SU-DHL-6 (cell line): ENCODE measurements at regions not wholly inside any gene's neighbourhood (a gene's known extent, or its start where the extent isn't known, plus 50 kb on each side); places are given as distances from the start of the nearest gene placed in this dataset.

Experiments used
- H2AFZ ChIP-seq: fragments of 200-600 bp; sonication (generic); 2 replicates; pipeline ENCODE4 v1.6.1; 2014; ENCODE audit warnings: low read depth, mild to moderate bottlenecking, moderate library complexity, mixed read lengths, antibody characterized with exemption, low read length; ENCODE audit not compliant: severe bottlenecking
- H3F3A ChIP-seq: fragments of 200-600 bp; shearing (Covaris generic); 2 replicates; pipeline ENCODE4 v1.6.0; 2016; ENCODE audit warnings: antibody characterized with exemption, mild to moderate bottlenecking; ENCODE audit not compliant: insufficient read depth
- H3K27ac ChIP-seq: fragments of 200-600 bp; sonication (generic); 2 replicates; pipeline ENCODE4 v1.5.1; 2016; ENCODE audit warnings: low read depth, mild to moderate bottlenecking, low read length, moderate library complexity, mixed read lengths
- H3K27me3 ChIP-seq: fragments of 200-600 bp; sonication (generic), shearing (Covaris generic); 2 replicates; pipeline ENCODE4 v1.6.0; 2014; ENCODE audit warnings: mild to moderate bottlenecking, low read length
- H3K36me3 ChIP-seq: fragments of 200-600 bp; sonication (generic); 2 replicates; pipeline ENCODE4 v1.6.1; 2014; ENCODE audit warnings: mild to moderate bottlenecking, low read length, mixed read lengths
- H3K4me2 ChIP-seq: fragments of 300-600, 200-600 bp; shearing (Covaris generic), sonication (generic); 2 replicates; pipeline ENCODE4 v1.6.0; 2014; ENCODE audit warnings: low read length, low read depth, mild to moderate bottlenecking; ENCODE audit not compliant: poor library complexity, severe bottlenecking
- H3K4me3 ChIP-seq: fragments of 200-600 bp; sonication (generic); 2 replicates; pipeline ENCODE4 v1.5.1; 2014; ENCODE audit warnings: antibody characterized with exemption, low read length, mild to moderate bottlenecking, mixed read lengths; ENCODE audit not compliant: insufficient read depth, poor library complexity, severe bottlenecking
- H3K79me2 ChIP-seq: fragments of 200-600 bp; sonication (generic); 2 replicates; pipeline ENCODE4 v1.6.1; 2014; ENCODE audit warnings: mild to moderate bottlenecking, low read length, moderate library complexity; ENCODE audit not compliant: insufficient read depth
- H3K9ac ChIP-seq: fragments of 200-600 bp; sonication (generic); 2 replicates; pipeline ENCODE4 v1.7.0; 2014; ENCODE audit warnings: mild to moderate bottlenecking, low read length
- H3K9me2 ChIP-seq: fragments of 200-600 bp; sonication (generic); replicated peaks from 2 replicates; pipeline ENCODE4 v1.6.1; 2014; ENCODE audit warnings: low read length; ENCODE audit not compliant: insufficient read depth
- H3K9me3 ChIP-seq: fragments of 200-600 bp; sonication (generic); 2 replicates; pipeline ENCODE4 v1.6.1; 2014; ENCODE audit warnings: low read length, mixed read lengths; ENCODE audit not compliant: insufficient read depth
- H4K20me1 ChIP-seq: fragments of 200-600 bp; sonication (generic); 2 replicates; pipeline ENCODE4 v1.6.1; 2014; ENCODE audit warnings: low read depth, mild to moderate bottlenecking, antibody characterized with exemption, low read length, moderate library complexity, mixed read lengths
- EZH2phosphoT487 ChIP-seq: fragments of 200-600 bp; sonication (generic), shearing (Covaris generic); conservative IDR thresholded peaks from 2 replicates; pipeline ENCODE4 v1.6.1; 2018; ENCODE audit warnings: mild to moderate bottlenecking, antibody characterized with exemption, low read length, moderate library complexity, mixed read lengths
- TF ChIP-seq, protein P1 (sequence below): fragments of 200-600 bp; sonication (generic); IDR thresholded peaks from one replicate; pipeline ENCODE4 v1.5.1; 2017; ENCODE audit warnings: antibody characterized with exemption, mild to moderate bottlenecking, low read length, moderate library complexity; ENCODE audit not compliant: insufficient read depth, poor library complexity, severe bottlenecking

- Histone ChIP-seq H2AFZ (no peak overlapping the region), H4K20me1 (no peaks in the 10 kb centered on the region), H3K27me3 (no peaks in the 10 kb centered on the region), H3K79me2 (no peaks in the 10 kb centered on the region), H3F3A (no peaks in the 10 kb centered on the region), H3K9me3 (no peaks in the 10 kb centered on the region), H3K9ac (no peak overlapping the region), H3K27ac (no peak overlapping the region), H3K4me3 (no peak overlapping the region), H3K4me2 (no peak overlapping the region), H3K9me2 (no peaks in the 10 kb centered on the region), H3K36me3 (no peaks in the 10 kb centered on the region)
- TF ChIP-seq, protein P1, sequence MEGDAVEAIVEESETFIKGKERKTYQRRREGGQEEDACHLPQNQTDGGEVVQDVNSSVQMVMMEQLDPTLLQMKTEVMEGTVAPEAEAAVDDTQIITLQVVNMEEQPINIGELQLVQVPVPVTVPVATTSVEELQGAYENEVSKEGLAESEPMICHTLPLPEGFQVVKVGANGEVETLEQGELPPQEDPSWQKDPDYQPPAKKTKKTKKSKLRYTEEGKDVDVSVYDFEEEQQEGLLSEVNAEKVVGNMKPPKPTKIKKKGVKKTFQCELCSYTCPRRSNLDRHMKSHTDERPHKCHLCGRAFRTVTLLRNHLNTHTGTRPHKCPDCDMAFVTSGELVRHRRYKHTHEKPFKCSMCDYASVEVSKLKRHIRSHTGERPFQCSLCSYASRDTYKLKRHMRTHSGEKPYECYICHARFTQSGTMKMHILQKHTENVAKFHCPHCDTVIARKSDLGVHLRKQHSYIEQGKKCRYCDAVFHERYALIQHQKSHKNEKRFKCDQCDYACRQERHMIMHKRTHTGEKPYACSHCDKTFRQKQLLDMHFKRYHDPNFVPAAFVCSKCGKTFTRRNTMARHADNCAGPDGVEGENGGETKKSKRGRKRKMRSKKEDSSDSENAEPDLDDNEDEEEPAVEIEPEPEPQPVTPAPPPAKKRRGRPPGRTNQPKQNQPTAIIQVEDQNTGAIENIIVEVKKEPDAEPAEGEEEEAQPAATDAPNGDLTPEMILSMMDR: no peak
- TF ChIP-seq EZH2phosphoT487: no peak
Observed at GRCh38 chr1:234840843-234841242, 230.9 kb upstream of the IRF2BP2 start.

- Histone ChIP-seq H3F3A (no peaks in the 10 kb centered on the region), H3K9ac (no peak overlapping the region), H3K4me3 (no peak overlapping the region), H3K79me2 (no peaks in the 10 kb centered on the region), H2AFZ (no peak overlapping the region), H3K27me3 (no peaks in the 10 kb centered on the region), H3K27ac (no peak overlapping the region), H4K20me1 (no peaks in the 10 kb centered on the region), H3K36me3 (no peaks in the 10 kb centered on the region), H3K4me2 (no peak overlapping the region), H3K9me2 (no peaks in the 10 kb centered on the region), H3K9me3 (no peaks in the 10 kb centered on the region)
- no peak for TF ChIP-seq EZH2phosphoT487
- TF ChIP-seq, protein P1: no peak
Observed at GRCh38 chr1:234840253-234840652, 230.3 kb upstream of the IRF2BP2 start.

GRCh38 chr1:234839663-234840062, 229.7 kb upstream of the IRF2BP2 start:
- Histone ChIP-seq H3K27me3 (no peaks in the 10 kb centered on the region), H3K9ac (no peak overlapping the region), H3K36me3 (no peaks in the 10 kb centered on the region), H3K79me2 (no peaks in the 10 kb centered on the region), H3K9me2 (no peaks in the 10 kb centered on the region), H3K4me2 (no peak overlapping the region), H2AFZ (no peak overlapping the region), H4K20me1 (no peaks in the 10 kb centered on the region), H3K4me3 (no peak overlapping the region), H3K9me3 (no peaks in the 10 kb centered on the region), H3K27ac (no peak overlapping the region), H3F3A (no peaks in the 10 kb centered on the region)
- no peak for TF ChIP-seq EZH2phosphoT487
- TF ChIP-seq, protein P1: no peak
